SK-N-MC (cell line): ENCODE measurements at regions not wholly inside any gene's neighbourhood (a gene's known extent, or its start where the extent isn't known, plus 50 kb on each side); places are given as distances from the start of the nearest gene placed in this dataset.

Source experiments
- EZH2 ChIP-seq: fragments of 200-600 bp; sonication (generic); IDR thresholded peaks from one replicate; pipeline ENCODE4 v1.6.1; 2017; ENCODE audit warnings: antibody characterized with exemption
- FOXP2 ChIP-seq: optimal IDR thresholded peaks from 2 replicates; pipeline ENCODE3; 2011; ENCODE audit warnings: mild to moderate bottlenecking, moderate library complexity; ENCODE audit not compliant: insufficient read depth; ENCODE audit errors: extremely low read length, control extremely low read depth
- POLR2AphosphoS5 ChIP-seq: IDR thresholded peaks from 2 replicates; pipeline ENCODE4 v1.6.1; 2012; ENCODE audit warnings: mild to moderate bottlenecking, low read depth, low read length, borderline replicate concordance

DNA sequence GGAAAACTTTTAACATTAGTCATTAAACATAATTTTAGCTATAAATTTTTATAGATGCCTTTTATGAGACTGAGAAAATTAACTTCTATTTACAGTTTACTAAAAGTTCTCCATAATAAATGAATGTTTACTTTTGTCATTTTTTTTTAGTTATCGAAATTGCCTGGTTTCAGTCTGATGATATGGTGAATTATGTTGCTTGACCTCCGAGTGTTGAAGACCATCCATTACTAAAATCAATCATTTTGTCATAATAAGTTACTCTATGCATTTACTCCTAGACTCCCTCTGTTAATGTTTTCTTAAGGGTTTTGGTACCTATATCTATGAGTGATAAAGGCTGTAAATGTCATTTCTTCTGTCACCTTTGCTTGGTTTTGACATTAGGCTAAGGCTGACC lies 516.0 kb upstream of the ROBO1 start:
- no peak for TF ChIP-seq POLR2AphosphoS5
- TF ChIP-seq EZH2, result no peak
- TF ChIP-seq FOXP2, result no peak
